Amniotic epithelial cell (primary cell): ENCODE measurements at regions not wholly inside any gene's neighbourhood (a gene's known extent, or its start where the extent isn't known, plus 50 kb on each side); places are given as distances from the start of the nearest gene placed in this dataset.

Source experiments
- DNase-seq: peaks from one replicate; pipeline ENCODE4 v3.0.0-alpha.2; 2010; ENCODE audit warnings: low read depth

GRCh38 chr2:19235308-19235707, 123.1 kb downstream of the OSR1 start:
- DNase-seq = peak; percentile 92

GRCh38 chr2:19232312-19232711, 126.1 kb downstream of the OSR1 start:
- no peak for DNase-seq

- no peak for DNase-seq
Observed at GRCh38 chr2:19231625-19232024, 126.8 kb downstream of the OSR1 start.

- DNase-seq = no peak
Observed at GRCh38 chr2:19230626-19231025, 127.8 kb downstream of the OSR1 start.

GRCh38 chr2:19228715-19229114, 129.7 kb downstream of the OSR1 start:
- DNase-seq = no peak

GRCh38 chr2:19228181-19228593, 130.2 kb downstream of the OSR1 start:
- DNase-seq = no peak

GRCh38 chr2:19226871-19227270, 131.6 kb downstream of the OSR1 start:
- no peak for DNase-seq

GRCh38 chr2:19226386-19226785, 132.0 kb downstream of the OSR1 start:
- no peak for DNase-seq

GRCh38 chr2:19225931-19226330, 132.5 kb downstream of the OSR1 start:
- DNase-seq = no peak

- no peak for DNase-seq
Observed at GRCh38 chr2:19225126-19225525, 133.3 kb downstream of the OSR1 start.

GRCh38 chr2:19224486-19224885, 133.9 kb downstream of the OSR1 start:
- DNase-seq = no peak

GRCh38 chr2:19224011-19224410, 134.4 kb downstream of the OSR1 start:
- no peak for DNase-seq

- no peak for DNase-seq
Observed at GRCh38 chr2:19219060-19219459, 139.4 kb downstream of the OSR1 start.

- no peak for DNase-seq
Observed at GRCh38 chr2:19218166-19218565, 140.3 kb downstream of the OSR1 start.

- peak; percentile 9 for DNase-seq
Observed at GRCh38 chr2:19216676-19217602, 141.5 kb downstream of the OSR1 start.

- DNase-seq = no peak
Observed at GRCh38 chr2:19216238-19216637, 142.2 kb downstream of the OSR1 start.

- no peak for DNase-seq
Observed at GRCh38 chr2:19214682-19215391, 143.6 kb downstream of the OSR1 start.

GRCh38 chr2:19209575-19210341, 148.7 kb downstream of the OSR1 start:
- no peak for DNase-seq

GRCh38 chr2:19208479-19209199, 149.8 kb downstream of the OSR1 start:
- DNase-seq = no peak

GRCh38 chr2:19207452-19207851, 151.0 kb downstream of the OSR1 start:
- no peak for DNase-seq

GRCh38 chr2:19205983-19206533, 152.4 kb downstream of the OSR1 start:
- DNase-seq = no peak

GRCh38 chr2:19203866-19204265, 154.6 kb downstream of the OSR1 start:
- no peak for DNase-seq
